ENCODE measurements at regions not wholly inside any gene's neighbourhood (a gene's known extent, or its start where the extent isn't known, plus 50 kb on each side); places are given as distances from the start of the nearest gene placed in this dataset.

- no peak overlapping the region for H2AFZ ChIP-seq (ENCODE audit: low read depth, low read length)
- no peaks in the 10 kb centered on the region for H3K4me1 ChIP-seq (ENCODE audit: insufficient read depth, low read length)
- H3K4me3 ChIP-seq (ENCODE audit: low read depth in 1 of 2, low read length in 2 of 2): no peak overlapping the region
- no peaks in the 10 kb centered on the region for H3K9me3 ChIP-seq (ENCODE audit: insufficient read depth, low read length, severe bottlenecking)
- no peak overlapping the region for H3K4me2 ChIP-seq (ENCODE audit: insufficient read depth, low read length)
- H3K27ac ChIP-seq (ENCODE audit: low read length): no peak overlapping the region
- ATAC-seq (ENCODE audit: insufficient read depth, low read depth) (no peak), DNase-seq (no peak)
- no peaks in the 10 kb centered on the region for H3K79me2 ChIP-seq (ENCODE audit: insufficient read depth, low read length)
- H3K9ac ChIP-seq (ENCODE audit: low read depth, low read length): no peak overlapping the region
- TF ChIP-seq EZH2 (IDR thresholded peaks at IDR 0.05; ENCODE audit: borderline replicate concordance, low read depth, low read length, severe bottlenecking) (no peak), CTCF (IDR thresholded peaks at IDR 0.05; ENCODE audit: borderline replicate concordance, extremely low read depth, low read length, poor library complexity, severe bottlenecking) (no peak)
- H4K20me1 ChIP-seq (ENCODE audit: insufficient read depth, low read length): no peaks in the 10 kb centered on the region
- H3K36me3 ChIP-seq (ENCODE audit: insufficient read depth, low read length): no peaks in the 10 kb centered on the region
- H3K27me3 ChIP-seq (ENCODE audit: insufficient read depth, low read length, poor library complexity): no peaks in the 10 kb centered on the region
These were observed 197.1 kb downstream of the GLUD2 start for GRCh38 chrX:121244511-121244910.

GRCh38 chrX:121245763-121246162 is 198.4 kb downstream of the GLUD2 start:
- no peak overlapping the region for H3K9ac ChIP-seq (ENCODE audit: low read depth, low read length)
- no peaks in the 10 kb centered on the region for H3K27me3 ChIP-seq (ENCODE audit: insufficient read depth, low read length, poor library complexity)

GRCh38 chrX:121254336-121254735 is 206.9 kb downstream of the GLUD2 start:
- ATAC-seq (ENCODE audit: insufficient read depth, low read depth): no peak
- Histone ChIP-seq H3K36me3 (ENCODE audit: insufficient read depth, low read length) (no peaks in the 10 kb centered on the region), H3K9me3 (ENCODE audit: insufficient read depth, low read length, severe bottlenecking) (no peaks in the 10 kb centered on the region), H3K4me3 (ENCODE audit: low read depth in 1 of 2, low read length in 2 of 2) (no peak overlapping the region), H3K9ac (ENCODE audit: low read depth, low read length) (no peak overlapping the region), H4K20me1 (ENCODE audit: insufficient read depth, low read length) (no peaks in the 10 kb centered on the region), H3K27me3 (ENCODE audit: insufficient read depth, low read length, poor library complexity) (no peaks in the 10 kb centered on the region), H3K4me2 (ENCODE audit: insufficient read depth, low read length) (no peak overlapping the region), H3K27ac (ENCODE audit: low read length) (no peak overlapping the region), H2AFZ (ENCODE audit: low read depth, low read length) (no peak overlapping the region), H3K79me2 (ENCODE audit: insufficient read depth, low read length) (no peaks in the 10 kb centered on the region), H3K4me1 (ENCODE audit: insufficient read depth, low read length) (no peaks in the 10 kb centered on the region)
- TF ChIP-seq CTCF (IDR thresholded peaks at IDR 0.05; ENCODE audit: borderline replicate concordance, extremely low read depth, low read length, poor library complexity, severe bottlenecking) (no peak), EZH2 (IDR thresholded peaks at IDR 0.05; ENCODE audit: borderline replicate concordance, low read depth, low read length, severe bottlenecking) (no peak)
- no peak for DNase-seq

More at GRCh38 chrX:121245763-121246162, 198.4 kb downstream of the GLUD2 start:
- Histone ChIP-seq H3K79me2 (ENCODE audit: insufficient read depth, low read length) (no peaks in the 10 kb centered on the region), H3K9me3 (ENCODE audit: insufficient read depth, low read length, severe bottlenecking) (no peaks in the 10 kb centered on the region), H3K4me3 (ENCODE audit: low read depth in 1 of 2, low read length in 2 of 2) (no peak overlapping the region), H3K36me3 (ENCODE audit: insufficient read depth, low read length) (no peaks in the 10 kb centered on the region), H3K27ac (ENCODE audit: low read length) (no peak overlapping the region), H4K20me1 (ENCODE audit: insufficient read depth, low read length) (no peaks in the 10 kb centered on the region), H3K4me2 (ENCODE audit: insufficient read depth, low read length) (no peak overlapping the region), H2AFZ (ENCODE audit: low read depth, low read length) (no peak overlapping the region), H3K4me1 (ENCODE audit: insufficient read depth, low read length) (no peaks in the 10 kb centered on the region)
- ATAC-seq (ENCODE audit: insufficient read depth, low read depth) (no peak), DNase-seq (no peak)
- TF ChIP-seq CTCF (IDR thresholded peaks at IDR 0.05; ENCODE audit: borderline replicate concordance, extremely low read depth, low read length, poor library complexity, severe bottlenecking): no peak
- TF ChIP-seq EZH2 (IDR thresholded peaks at IDR 0.05; ENCODE audit: borderline replicate concordance, low read depth, low read length, severe bottlenecking): no peak

- H3K79me2 ChIP-seq (ENCODE audit: insufficient read depth, low read length): no peaks in the 10 kb centered on the region
- H3K27ac ChIP-seq (ENCODE audit: low read length): no peak overlapping the region
- no peaks in the 10 kb centered on the region for H3K9me3 ChIP-seq (ENCODE audit: insufficient read depth, low read length, severe bottlenecking)
- no peak overlapping the region for H3K9ac ChIP-seq (ENCODE audit: low read depth, low read length)
- H4K20me1 ChIP-seq (ENCODE audit: insufficient read depth, low read length): no peaks in the 10 kb centered on the region
- DNase-seq (no peak), ATAC-seq (ENCODE audit: insufficient read depth, low read depth) (no peak)
- no peak overlapping the region for H2AFZ ChIP-seq (ENCODE audit: low read depth, low read length)
- H3K4me2 ChIP-seq (ENCODE audit: insufficient read depth, low read length): no peak overlapping the region
- H3K4me3 ChIP-seq (ENCODE audit: low read depth in 1 of 2, low read length in 2 of 2): no peak overlapping the region
- no peaks in the 10 kb centered on the region for H3K36me3 ChIP-seq (ENCODE audit: insufficient read depth, low read length)
- no peaks in the 10 kb centered on the region for H3K27me3 ChIP-seq (ENCODE audit: insufficient read depth, low read length, poor library complexity)
- no peaks in the 10 kb centered on the region for H3K4me1 ChIP-seq (ENCODE audit: insufficient read depth, low read length)
- TF ChIP-seq CTCF (IDR thresholded peaks at IDR 0.05; ENCODE audit: borderline replicate concordance, extremely low read depth, low read length, poor library complexity, severe bottlenecking) (no peak), EZH2 (IDR thresholded peaks at IDR 0.05; ENCODE audit: borderline replicate concordance, low read depth, low read length, severe bottlenecking) (no peak)
These were observed 209.2 kb downstream of the GLUD2 start for GRCh38 chrX:121256647-121257046.

Measured in DND-41 (cell line).